ENCODE measurements at regions not wholly inside any gene's neighbourhood (a gene's known extent, or its start where the extent isn't known, plus 50 kb on each side); places are given as distances from the start of the nearest gene placed in this dataset.

DNA sequence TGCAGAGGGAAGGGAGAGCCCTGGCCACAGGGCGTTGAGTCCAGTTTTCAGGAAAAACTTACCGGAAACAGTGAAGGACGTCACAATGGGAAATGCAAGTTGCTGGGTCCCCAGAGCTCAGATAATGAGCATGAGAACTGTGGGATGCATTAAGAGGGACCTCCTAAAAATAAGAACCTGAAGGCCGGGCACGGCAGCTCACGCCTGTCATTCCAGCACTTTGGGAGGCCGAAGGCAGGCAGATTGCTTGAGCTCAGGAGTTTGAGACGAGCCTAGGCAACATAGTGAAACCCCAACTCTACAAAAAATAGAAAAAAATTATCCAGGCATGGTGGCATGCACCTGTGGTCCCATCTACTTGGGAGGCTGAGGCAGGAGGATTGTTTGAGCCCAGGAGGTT, 170.6 kb downstream of the URI1 start:
- no peak overlapping the region for H3K14ac ChIP-seq (replicated peaks; ENCODE audit: low read depth, low read length)
- no peaks in the 10 kb centered on the region for H3K79me1 ChIP-seq (ENCODE audit: low read depth in 1 of 2, low read length in 2 of 2)
- in situ Hi-C loops (cut with MboI; ENCODE audit: low sequenced_read_pairs) = no loop called here
- H4K20me1 ChIP-seq (ENCODE audit: insufficient read depth, low read length) = no peaks in the 10 kb centered on the region
- H4K91ac ChIP-seq (ENCODE audit: insufficient read depth, low read depth, low read length) = no peak overlapping the region
- H2AK5ac ChIP-seq (ENCODE audit: low read depth, low read length) = no peak overlapping the region
- H2BK15ac ChIP-seq (ENCODE audit: low read depth, low read length) = no peak overlapping the region
- no peak overlapping the region for H3K27ac ChIP-seq (ENCODE audit: insufficient read depth, low read length)
- H3K9ac ChIP-seq (ENCODE audit: low read depth, low read length) = no peak overlapping the region
- no peak overlapping the region for H4K8ac ChIP-seq (ENCODE audit: low read depth in 2 of 2, low read length in 2 of 2)
- ChIA-PET CTCF (no interaction called here), POLR2A (ENCODE audit: unreplicated experiment) (no interaction called here)
- no peak overlapping the region for H2BK5ac ChIP-seq (ENCODE audit: low read depth, low read length, poor library complexity, severe bottlenecking)
- no peak overlapping the region for H3K23ac ChIP-seq (ENCODE audit: low read depth, low read length)
- H3K4me3 ChIP-seq (ENCODE audit: insufficient read depth, low read depth, low read length) = no peak overlapping the region
- no peak for TF ChIP-seq RCOR1 (IDR thresholded peaks at IDR 0.05; ENCODE audit: insufficient replicate concordance, low read length)
- TF ChIP-seq FOS (IDR thresholded peaks at IDR 0.05; ENCODE audit: low read depth, low read length) = no peak
- TF ChIP-seq MAFK (IDR thresholded peaks at IDR 0.05; ENCODE audit: low read depth, low read length) = no peak
- no peak for TF ChIP-seq POLR2A (IDR thresholded peaks at IDR 0.05; ENCODE audit: low read depth, low read length)
- TF ChIP-seq, protein P1, sequence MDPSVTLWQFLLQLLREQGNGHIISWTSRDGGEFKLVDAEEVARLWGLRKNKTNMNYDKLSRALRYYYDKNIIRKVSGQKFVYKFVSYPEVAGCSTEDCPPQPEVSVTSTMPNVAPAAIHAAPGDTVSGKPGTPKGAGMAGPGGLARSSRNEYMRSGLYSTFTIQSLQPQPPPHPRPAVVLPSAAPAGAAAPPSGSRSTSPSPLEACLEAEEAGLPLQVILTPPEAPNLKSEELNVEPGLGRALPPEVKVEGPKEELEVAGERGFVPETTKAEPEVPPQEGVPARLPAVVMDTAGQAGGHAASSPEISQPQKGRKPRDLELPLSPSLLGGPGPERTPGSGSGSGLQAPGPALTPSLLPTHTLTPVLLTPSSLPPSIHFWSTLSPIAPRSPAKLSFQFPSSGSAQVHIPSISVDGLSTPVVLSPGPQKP (IDR thresholded peaks at IDR 0.05; ENCODE audit: borderline replicate concordance, low read depth, low read length) = no peak
- TF ChIP-seq, protein P2, sequence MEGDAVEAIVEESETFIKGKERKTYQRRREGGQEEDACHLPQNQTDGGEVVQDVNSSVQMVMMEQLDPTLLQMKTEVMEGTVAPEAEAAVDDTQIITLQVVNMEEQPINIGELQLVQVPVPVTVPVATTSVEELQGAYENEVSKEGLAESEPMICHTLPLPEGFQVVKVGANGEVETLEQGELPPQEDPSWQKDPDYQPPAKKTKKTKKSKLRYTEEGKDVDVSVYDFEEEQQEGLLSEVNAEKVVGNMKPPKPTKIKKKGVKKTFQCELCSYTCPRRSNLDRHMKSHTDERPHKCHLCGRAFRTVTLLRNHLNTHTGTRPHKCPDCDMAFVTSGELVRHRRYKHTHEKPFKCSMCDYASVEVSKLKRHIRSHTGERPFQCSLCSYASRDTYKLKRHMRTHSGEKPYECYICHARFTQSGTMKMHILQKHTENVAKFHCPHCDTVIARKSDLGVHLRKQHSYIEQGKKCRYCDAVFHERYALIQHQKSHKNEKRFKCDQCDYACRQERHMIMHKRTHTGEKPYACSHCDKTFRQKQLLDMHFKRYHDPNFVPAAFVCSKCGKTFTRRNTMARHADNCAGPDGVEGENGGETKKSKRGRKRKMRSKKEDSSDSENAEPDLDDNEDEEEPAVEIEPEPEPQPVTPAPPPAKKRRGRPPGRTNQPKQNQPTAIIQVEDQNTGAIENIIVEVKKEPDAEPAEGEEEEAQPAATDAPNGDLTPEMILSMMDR (conservative IDR thresholded peaks at IDR 0.05; ENCODE audit: low read depth, low read length) = no peak
- no peak for TF ChIP-seq CHD1 (IDR thresholded peaks at IDR 0.05; ENCODE audit: low read depth, low read length)
- TF ChIP-seq, protein P3, sequence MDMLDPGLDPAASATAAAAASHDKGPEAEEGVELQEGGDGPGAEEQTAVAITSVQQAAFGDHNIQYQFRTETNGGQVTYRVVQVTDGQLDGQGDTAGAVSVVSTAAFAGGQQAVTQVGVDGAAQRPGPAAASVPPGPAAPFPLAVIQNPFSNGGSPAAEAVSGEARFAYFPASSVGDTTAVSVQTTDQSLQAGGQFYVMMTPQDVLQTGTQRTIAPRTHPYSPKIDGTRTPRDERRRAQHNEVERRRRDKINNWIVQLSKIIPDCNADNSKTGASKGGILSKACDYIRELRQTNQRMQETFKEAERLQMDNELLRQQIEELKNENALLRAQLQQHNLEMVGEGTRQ (IDR thresholded peaks at IDR 0.05; ENCODE audit: low read depth, low read length) = no peak
- no peak for TF ChIP-seq SMC3 (IDR thresholded peaks at IDR 0.05; ENCODE audit: low read depth, low read length)
- no peak for TF ChIP-seq NFE2L2 (IDR thresholded peaks at IDR 0.05; ENCODE audit: low read depth, low read length)
- no peak for TF ChIP-seq RAD21 (IDR thresholded peaks at IDR 0.05; ENCODE audit: low read length)
- no peak for TF ChIP-seq BHLHE40 (IDR thresholded peaks at IDR 0.05; ENCODE audit: low read depth, low read length)
- no peak for TF ChIP-seq MXI1 (IDR thresholded peaks at IDR 0.05; ENCODE audit: borderline replicate concordance, low read depth, low read length)
- no peak for TF ChIP-seq CEBPB (IDR thresholded peaks at IDR 0.05; ENCODE audit: low read depth, low read length)
- no peak for TF ChIP-seq MAZ (IDR thresholded peaks at IDR 0.05; ENCODE audit: borderline replicate concordance, low read depth, low read length)
- no peak for TF ChIP-seq RFX5 (IDR thresholded peaks at IDR 0.05; ENCODE audit: low read depth, low read length)
- H2AK9ac ChIP-seq (replicated peaks; ENCODE audit: low read depth, low read length, poor library complexity) = no peak overlapping the region
- no peaks in the 10 kb centered on the region for H3K36me3 ChIP-seq (ENCODE audit: control insufficient read depth, insufficient read depth, low read length)
- H3K56ac ChIP-seq (ENCODE audit: extremely low read depth, insufficient read depth, low read length) = no peak overlapping the region
- H3K9me3 ChIP-seq (ENCODE audit: control insufficient read depth, insufficient read depth, low read length) = peaks cover 7% of the 10 kb centered on the region; the same call in 1 of the 2 replicates
- no peak overlapping the region for H4K5ac ChIP-seq (ENCODE audit: low read depth, low read length)
- H2AFZ ChIP-seq (replicated peaks; ENCODE audit: low read length, poor library complexity) = no peak overlapping the region
- H3K18ac ChIP-seq (ENCODE audit: low read depth, low read length) = no peak overlapping the region
- no peak for ATAC-seq (ENCODE audit: low read depth)
- no peaks in the 10 kb centered on the region for H3K4me1 ChIP-seq (ENCODE audit: control insufficient read depth, insufficient read depth, low read length)
- no peak overlapping the region for H3K4me2 ChIP-seq (ENCODE audit: low read depth, low read length)
- no peaks in the 10 kb centered on the region for H3K9me1 ChIP-seq (ENCODE audit: insufficient read depth, low read length)
- no TSS peak for BruUV-seq (replicated peaks)
- WGBS, 2 experiments (ENCODE audit: extremely low coverage in 2 of 2, insufficient read length in 1 of 2) = 60% methylated on average over 2 of the region's 8 CpGs; no CpG with 5 or more reads in 1 of the 2 experiments
- H2BK20ac ChIP-seq (ENCODE audit: low read depth, low read length) = no peak overlapping the region
- DNase-seq = no peak
- H3K4ac ChIP-seq (ENCODE audit: low read depth, low read length) = no peak overlapping the region
- no peaks in the 10 kb centered on the region for H3K27me3 ChIP-seq (ENCODE audit: control insufficient read depth, insufficient read depth, low read length)
- no peak overlapping the region for H2BK120ac ChIP-seq (ENCODE audit: low read depth, low read length)
- dilution Hi-C loops (cut with HindIII; ENCODE audit: low sequenced_read_pairs, unreplicated experiment) = no loop called here
- intact Hi-C loops (cut with micrococcal nuclease) = no loop called here

Data from IMR-90 (cell line).